GM21367 (cell line): ENCODE measurements at regions not wholly inside any gene's neighbourhood (a gene's known extent, or its start where the extent isn't known, plus 50 kb on each side); places are given as distances from the start of the nearest gene placed in this dataset.

Experiments
- ATAC-seq: cut with Tn5 transposase; IDR thresholded peaks from one replicate; pipeline ENCODE4 v1.9.1; 2021; ENCODE audit not compliant: unreplicated experiment

- ATAC-seq: no peak
Measured at GRCh38 chrX:118167361-118167760, 50.8 kb upstream of the KLHL13 start.

DNA sequence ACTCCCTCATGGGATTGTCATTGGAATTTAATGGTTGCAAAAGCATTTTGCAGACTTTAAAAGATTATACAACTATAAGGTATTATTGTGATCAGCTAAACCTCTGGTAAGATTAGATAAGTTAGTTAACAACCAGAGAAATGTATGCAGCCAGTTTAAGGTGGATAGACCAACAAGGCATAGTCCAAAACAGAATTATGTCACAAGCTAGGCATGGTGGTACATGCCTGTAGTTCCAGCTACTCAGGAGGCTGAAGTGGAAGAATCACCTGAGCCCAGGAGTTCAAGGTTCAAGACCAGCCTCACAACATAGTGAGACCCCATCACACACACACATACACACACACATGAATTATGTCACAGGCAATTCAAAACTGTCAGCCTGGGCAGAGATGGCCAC, 54.7 kb upstream of the KLHL13 start:
- ATAC-seq: no peak

GRCh38 chrX:118174516-118175098, 58.0 kb upstream of the KLHL13 start:
- no peak for ATAC-seq

DNA sequence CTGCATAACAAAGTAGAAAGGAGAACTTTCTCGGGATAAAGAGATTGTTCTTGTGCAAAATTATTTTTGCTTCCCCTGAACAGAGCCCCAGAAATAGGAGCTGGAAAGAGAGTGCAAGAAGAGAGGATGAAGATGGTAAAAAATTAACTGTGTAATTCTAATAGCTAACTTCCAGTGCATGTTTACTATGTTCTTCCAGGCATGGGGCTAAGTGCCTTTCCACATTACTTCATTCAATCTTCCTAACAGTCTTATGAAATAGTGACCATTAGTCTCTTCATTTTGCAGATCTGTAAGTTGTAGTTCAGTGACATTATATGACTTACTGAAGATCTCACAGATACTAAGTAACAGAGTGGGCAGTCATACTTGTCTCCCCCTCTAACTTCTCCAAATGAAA, 61.1 kb upstream of the KLHL13 start:
- no peak for ATAC-seq

DNA sequence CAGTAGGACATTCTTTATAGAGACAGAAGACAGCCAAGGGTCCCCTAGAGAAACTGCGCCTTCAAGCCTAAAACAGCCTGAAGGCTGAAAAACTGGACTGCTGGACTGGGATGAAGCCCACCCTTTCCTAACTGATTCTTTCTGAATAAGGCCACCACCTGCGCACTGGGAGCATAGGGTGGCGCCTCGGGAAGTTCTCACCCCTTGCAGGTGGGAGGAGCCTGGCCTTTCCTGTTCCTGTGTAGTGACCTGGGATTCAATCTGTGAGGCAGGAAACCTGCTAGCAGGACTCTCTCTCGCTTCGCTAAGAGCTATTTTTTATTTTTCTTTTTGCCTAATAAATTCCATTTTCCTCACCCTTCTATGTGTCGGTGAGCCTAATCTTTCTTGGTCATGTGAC, 61.8 kb upstream of the KLHL13 start:
- no peak for ATAC-seq

DNA sequence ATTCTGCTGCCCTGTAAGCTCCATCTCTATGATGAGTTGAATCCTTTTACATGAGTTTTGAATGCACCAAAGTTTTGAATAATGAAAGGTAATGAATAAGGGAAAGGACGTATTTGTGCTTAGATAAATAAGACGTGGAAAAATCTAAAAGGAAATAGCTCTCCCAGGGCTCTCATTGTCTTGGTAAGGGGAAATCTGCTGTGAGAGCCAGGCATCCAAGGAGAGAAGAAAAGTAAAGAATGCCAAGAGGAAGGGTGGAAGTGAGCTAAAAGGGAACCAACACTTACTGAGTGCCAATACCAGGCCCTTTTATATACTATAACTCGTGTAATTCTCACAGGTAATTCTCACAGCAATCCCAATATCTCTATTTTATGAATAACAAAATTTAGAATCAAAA, 62.6 kb upstream of the KLHL13 start:
- no peak for ATAC-seq

- ATAC-seq: no peak
Measured at GRCh38 chrX:118179718-118180117, 63.1 kb upstream of the KLHL13 start.

GRCh38 chrX:118181030-118181429, 64.4 kb upstream of the KLHL13 start:
- no peak for ATAC-seq

DNA sequence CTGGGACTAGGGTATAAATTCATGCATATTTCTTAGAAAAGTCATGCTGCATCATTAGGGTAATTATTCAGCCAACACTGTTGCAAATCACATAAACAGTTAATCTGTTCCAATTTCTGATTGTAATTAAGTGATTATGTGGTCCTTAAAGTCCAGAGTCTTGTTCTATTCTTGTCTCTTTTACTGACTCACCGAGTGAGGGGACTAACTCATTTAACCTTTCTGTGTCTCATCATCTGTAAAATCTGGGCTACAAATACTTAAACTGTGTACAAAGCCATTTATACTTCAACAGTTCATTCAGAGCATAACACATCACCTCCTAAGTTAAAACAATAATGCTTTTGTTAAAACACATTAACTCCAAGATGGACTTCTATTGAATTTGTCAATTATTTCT, 65.4 kb upstream of the KLHL13 start:
- no peak for ATAC-seq

DNA sequence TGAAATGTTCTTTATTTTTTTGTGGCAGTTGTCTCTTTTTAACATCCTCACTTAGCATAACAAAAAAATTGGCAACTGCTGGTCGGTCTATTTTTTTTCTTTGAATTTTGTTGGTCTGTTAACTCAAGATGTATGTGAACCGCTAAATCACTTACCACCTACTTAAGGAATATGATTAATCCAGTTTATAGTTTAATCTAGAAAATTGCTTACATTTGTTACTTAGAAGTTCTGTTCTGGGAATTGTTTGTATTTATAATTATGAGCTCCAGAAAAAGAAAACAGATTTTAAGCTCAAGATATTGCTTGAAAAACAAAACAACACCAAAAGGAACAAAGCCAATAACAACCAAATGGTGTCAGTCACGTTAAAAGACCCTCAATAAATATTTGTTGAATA, 66.1 kb upstream of the KLHL13 start:
- ATAC-seq: no peak

DNA sequence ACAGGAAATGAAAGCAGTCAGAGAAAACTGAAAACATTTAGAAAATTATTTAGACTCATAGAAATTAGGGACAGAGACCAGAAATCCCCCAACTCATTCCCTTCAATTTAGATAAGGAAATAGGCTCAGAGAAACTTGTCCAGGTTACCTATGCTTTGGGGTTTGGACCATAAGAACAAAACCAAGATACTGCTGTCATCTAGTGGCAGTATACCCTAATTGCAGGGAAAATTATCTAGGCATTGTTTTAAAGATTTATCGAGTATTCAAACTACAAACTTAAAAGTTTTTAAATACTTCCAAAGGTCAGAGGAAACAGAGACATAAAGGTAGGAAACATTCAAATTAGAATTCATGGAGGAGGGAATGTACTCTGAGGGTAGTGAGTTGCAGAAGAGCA, 67.0 kb upstream of the KLHL13 start:
- no peak for ATAC-seq

- no peak for ATAC-seq
Measured at GRCh38 chrX:118187100-118187499, 70.5 kb upstream of the KLHL13 start.

DNA sequence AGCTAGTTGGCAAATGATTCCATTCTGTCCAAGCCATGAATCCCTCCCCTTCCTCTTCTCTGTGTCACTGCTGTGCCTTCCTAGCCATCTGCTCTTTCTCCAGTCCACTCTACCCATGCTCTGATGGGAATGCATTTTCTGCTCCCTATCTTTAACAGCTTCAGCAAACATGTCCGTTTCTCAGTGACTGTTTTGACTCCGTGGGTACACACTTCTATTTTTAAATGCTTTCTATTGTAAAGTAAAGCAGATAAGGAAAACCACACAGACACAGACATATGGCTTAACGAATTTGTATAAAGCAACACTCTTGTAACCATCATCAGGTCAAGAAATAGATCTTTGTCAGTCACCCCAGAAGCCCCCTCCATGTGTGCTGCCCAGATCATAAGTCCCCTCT, 72.4 kb upstream of the KLHL13 start:
- no peak for ATAC-seq

DNA sequence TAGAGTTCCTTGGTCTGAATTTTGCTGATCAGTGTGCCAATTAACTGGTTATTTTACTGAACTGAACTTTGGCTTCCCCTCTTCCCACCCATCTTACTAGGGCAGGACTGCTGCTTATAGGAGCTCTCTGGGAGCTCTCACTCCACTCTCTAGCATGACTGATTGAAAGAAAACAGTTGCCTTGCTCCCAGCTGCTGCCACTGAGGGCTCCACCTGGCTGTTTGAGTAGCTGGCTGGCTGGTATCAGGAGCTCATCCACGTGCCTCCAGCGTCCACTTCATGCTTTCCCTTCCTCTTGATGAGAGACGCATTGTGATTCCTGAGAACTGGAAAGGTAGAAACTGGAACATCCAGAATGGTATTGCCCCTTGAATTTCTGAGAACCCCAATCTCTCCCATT, 73.0 kb upstream of the KLHL13 start:
- no peak for ATAC-seq

GRCh38 chrX:118197730-118198129, 81.1 kb upstream of the KLHL13 start:
- no peak for ATAC-seq

GRCh38 chrX:118198577-118198976, 82.0 kb upstream of the KLHL13 start:
- no peak for ATAC-seq

GRCh38 chrX:118199997-118200396, 83.4 kb upstream of the KLHL13 start:
- ATAC-seq: no peak

- no peak for ATAC-seq
Measured at GRCh38 chrX:118205421-118206395, 89.1 kb upstream of the KLHL13 start.

DNA sequence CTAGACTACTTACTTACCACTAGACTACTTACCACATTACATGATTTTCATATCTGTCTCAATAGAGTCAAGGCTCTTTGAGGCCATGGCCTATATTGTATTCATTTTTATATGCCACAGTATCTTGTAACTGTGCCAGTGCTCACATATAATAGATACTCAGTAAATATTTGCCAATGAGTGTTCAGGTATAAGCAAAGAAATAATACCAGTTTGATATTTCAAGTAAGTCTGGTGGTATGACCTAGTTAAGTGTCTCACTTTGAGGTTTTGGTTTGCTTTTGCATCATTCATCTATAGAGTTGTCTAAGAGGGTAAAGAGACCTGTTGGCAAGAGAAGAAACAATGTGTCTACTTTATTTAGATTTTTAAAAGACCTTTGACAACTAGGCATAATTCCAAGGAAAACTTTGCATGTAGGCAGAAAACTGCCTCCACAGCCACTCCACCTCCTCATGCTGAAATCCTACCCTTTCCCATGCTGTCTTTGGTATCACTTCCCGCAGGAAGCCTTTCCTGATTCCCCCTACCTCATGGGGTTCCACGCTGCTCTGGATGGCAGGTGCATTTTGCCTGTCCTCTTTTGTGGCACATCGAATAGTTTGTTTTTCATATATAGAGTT, 91.3 kb upstream of the KLHL13 start:
- no peak for ATAC-seq

DNA sequence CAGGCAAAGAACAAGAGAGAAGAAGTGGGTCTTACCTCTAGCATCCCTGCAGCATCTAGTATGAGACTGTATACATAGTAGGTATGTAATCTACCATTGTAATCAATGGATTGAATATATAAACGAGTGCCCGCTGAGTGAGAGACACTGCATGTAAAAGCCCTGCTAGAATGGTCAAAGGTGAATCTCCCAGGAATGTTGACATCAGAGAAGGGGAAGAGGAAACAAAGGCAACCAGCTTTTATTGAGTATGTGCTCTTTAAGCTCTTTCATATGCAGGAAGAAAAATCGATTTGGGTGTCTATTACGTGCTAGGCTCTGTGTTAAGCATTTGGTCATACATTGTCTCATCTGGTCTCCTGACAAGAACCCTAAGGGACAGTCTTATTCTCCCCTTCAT, 91.9 kb upstream of the KLHL13 start:
- ATAC-seq: no peak

GRCh38 chrX:118211891-118212816, 95.5 kb upstream of the KLHL13 start:
- peak; percentile 56 for ATAC-seq
